DMS53 (cell line): ENCODE measurements at regions not wholly inside any gene's neighbourhood (a gene's known extent, or its start where the extent isn't known, plus 50 kb on each side); places are given as distances from the start of the nearest gene placed in this dataset.

ENCODE experiments used
- DNase-seq: peaks from one replicate; lab custom pipeline; 2025; lab: John Stamatoyannopoulos, UW

GRCh38 chr3:110101361-110101760 lies 764.0 kb upstream of the DPPA4 start:
- DNase-seq, result no peak

GRCh38 chr3:110106805-110107204 lies 769.5 kb upstream of the DPPA4 start:
- no peak for DNase-seq

- DNase-seq, result no peak
These were observed 786.6 kb upstream of the DPPA4 start for GRCh38 chr3:110123946-110124345.

- peak; percentile 15 for DNase-seq
These were observed 788.7 kb upstream of the DPPA4 start for GRCh38 chr3:110126065-110126464.

- DNase-seq, result no peak
These were observed 796.6 kb upstream of the DPPA4 start for GRCh38 chr3:110133971-110134370.

- peak; percentile 65 for DNase-seq
These were observed 801.7 kb upstream of the DPPA4 start for GRCh38 chr3:110139048-110139447.

- no peak for DNase-seq
These were observed 802.5 kb upstream of the DPPA4 start for GRCh38 chr3:110139821-110140220.

- no peak for DNase-seq
These were observed 812.4 kb upstream of the DPPA4 start for GRCh38 chr3:110149763-110150162.

- DNase-seq, result no peak
These were observed 819.9 kb upstream of the DPPA4 start for GRCh38 chr3:110157221-110157620.

GRCh38 chr3:110164632-110165369 lies 827.5 kb upstream of the DPPA4 start:
- peak; percentile 62 for DNase-seq

GRCh38 chr3:110165370-110165743 lies 828.0 kb upstream of the DPPA4 start:
- DNase-seq, result peak; percentile 69

- DNase-seq, result peak; percentile 82
These were observed 828.4 kb upstream of the DPPA4 start for GRCh38 chr3:110165753-110166152.

GRCh38 chr3:110166791-110167190 lies 829.4 kb upstream of the DPPA4 start:
- no peak for DNase-seq

- no peak for DNase-seq
These were observed 837.6 kb upstream of the DPPA4 start for GRCh38 chr3:110174908-110175307.

GRCh38 chr3:110178965-110179364 lies 841.6 kb upstream of the DPPA4 start:
- DNase-seq, result no peak

GRCh38 chr3:110180733-110181132 lies 843.4 kb upstream of the DPPA4 start:
- no peak for DNase-seq

- DNase-seq, result no peak
These were observed 843.9 kb upstream of the DPPA4 start for GRCh38 chr3:110181226-110181625.

GRCh38 chr3:110184536-110184935 lies 847.2 kb upstream of the DPPA4 start:
- no peak for DNase-seq

- no peak for DNase-seq
These were observed 855.7 kb upstream of the DPPA4 start for GRCh38 chr3:110193074-110193473.

- DNase-seq, result no peak
These were observed 861.6 kb upstream of the DPPA4 start for GRCh38 chr3:110198717-110199587.

- no peak for DNase-seq
These were observed 862.2 kb upstream of the DPPA4 start for GRCh38 chr3:110199588-110199943.

GRCh38 chr3:110210086-110210660 lies 861.4 kb upstream of the NECTIN3 start:
- DNase-seq, result no peak

- DNase-seq, result no peak
These were observed 845.0 kb upstream of the NECTIN3 start for GRCh38 chr3:110226645-110227044.
